Astrocyte (in vitro differentiated cells and primary cell): ENCODE measurements at regions not wholly inside any gene's neighbourhood (a gene's known extent, or its start where the extent isn't known, plus 50 kb on each side); places are given as distances from the start of the nearest gene placed in this dataset.
A peak's percentile ranks its signal among the peaks of the same experiment; 100 is the strongest.

Source experiments
- DNase-seq: peaks from one replicate; pipeline ENCODE4 v3.0.0-alpha.2; 2010; ENCODE audit warnings: low read depth
- FAIRE-seq: peaks from 2 replicates; lab custom pipeline; 2011; peaks lifted over from hg19 to GRCh38; lab: Jason Lieb, UNC
- H2AFZ ChIP-seq: 2 replicates; pipeline ENCODE4 v1.6.0; 2012; ENCODE audit warnings: low read depth, low read length, inconsistent platforms
- H3K27ac ChIP-seq: 2 replicates; pipeline ENCODE4 v1.5.1; 2011; ENCODE audit warnings: low read depth, low read length, inconsistent platforms
- H3K27me3 ChIP-seq: 2 replicates; pipeline ENCODE4 v1.6.0; 2011; ENCODE audit warnings: low read length, inconsistent platforms; ENCODE audit not compliant: insufficient read depth
- H3K36me3 ChIP-seq: 2 replicates; pipeline ENCODE4 v1.5.1; 2011; ENCODE audit warnings: low read length, inconsistent platforms; ENCODE audit not compliant: insufficient read depth
- H3K4me1 ChIP-seq: 2 replicates; pipeline ENCODE4 v1.5.1; 2011; ENCODE audit warnings: low read length, inconsistent platforms; ENCODE audit not compliant: insufficient read depth
- H3K4me2 ChIP-seq: 2 replicates; pipeline ENCODE4 v1.6.0; 2012; ENCODE audit warnings: low read length, inconsistent platforms
- H3K4me3 ChIP-seq: 2 replicates; pipeline ENCODE4 v1.5.1; 2011; ENCODE audit warnings: low read depth, mild to moderate bottlenecking, low read length, inconsistent platforms; ENCODE audit not compliant: insufficient read depth
- H3K79me2 ChIP-seq: 2 replicates; pipeline ENCODE4 v1.6.0; 2012; ENCODE audit warnings: mild to moderate bottlenecking, low read length, inconsistent platforms; ENCODE audit not compliant: insufficient read depth
- H3K9ac ChIP-seq: 2 replicates; pipeline ENCODE4 v1.6.0; 2012; ENCODE audit warnings: mild to moderate bottlenecking, low read length, inconsistent platforms
- H3K9me3 ChIP-seq: 2 replicates; pipeline ENCODE4 v1.5.1; 2012; ENCODE audit warnings: low read depth, mild to moderate bottlenecking, low read length, inconsistent platforms; ENCODE audit not compliant: insufficient read depth
- H4K20me1 ChIP-seq: 2 replicates; pipeline ENCODE4 v1.6.0; 2012; ENCODE audit warnings: low read length, inconsistent platforms; ENCODE audit not compliant: insufficient read depth
- H3K27ac Mint-ChIP-seq: one replicate; pipeline ENCODE4 v1.8.0; 2021; ENCODE audit warnings: mild to moderate bottlenecking, mixed read lengths; ENCODE audit not compliant: unreplicated experiment
- H3K27me3 Mint-ChIP-seq: one replicate; pipeline ENCODE4 v1.8.0; 2021; ENCODE audit warnings: low read depth, mixed read lengths; ENCODE audit not compliant: unreplicated experiment
- H3K36me3 Mint-ChIP-seq: one replicate; pipeline ENCODE4 v1.8.0; 2021; ENCODE audit warnings: low read depth, mixed read lengths; ENCODE audit not compliant: unreplicated experiment
- H3K4me1 Mint-ChIP-seq: one replicate; pipeline ENCODE4 v1.8.0; 2021; ENCODE audit warnings: low read depth, mixed read lengths; ENCODE audit not compliant: unreplicated experiment
- H3K4me3 Mint-ChIP-seq: one replicate; pipeline ENCODE4 v1.8.0; 2021; ENCODE audit warnings: mild to moderate bottlenecking, moderate library complexity, mixed read lengths; ENCODE audit not compliant: unreplicated experiment
- H3K9me3 Mint-ChIP-seq: one replicate; pipeline ENCODE4 v1.8.0; 2021; ENCODE audit warnings: mild to moderate bottlenecking, mixed read lengths; ENCODE audit not compliant: unreplicated experiment
- CTCF ChIP-seq: IDR thresholded peaks from 2 replicates; pipeline ENCODE4 v1.5.1; 2011; ENCODE audit warnings: low read depth, mild to moderate bottlenecking, inconsistent platforms, low read length, moderate library complexity; ENCODE audit not compliant: insufficient read depth
- EZH2 ChIP-seq: IDR thresholded peaks from 2 replicates; pipeline ENCODE4 v1.6.1; 2012; ENCODE audit warnings: mild to moderate bottlenecking, low read length, inconsistent platforms; ENCODE audit not compliant: insufficient read depth

GRCh38 chr7:157481389-157481788, 144.6 kb downstream of the DNAJB6 start:
- Histone ChIP-seq H3K4me3 (no peak overlapping the region), H3K4me1 (no peaks in the 10 kb centered on the region), H3K27ac (no peak overlapping the region), H3K9me3 (peaks cover 8% of the 10 kb centered on the region), H3K79me2 (no peaks in the 10 kb centered on the region), H3K36me3 (no peaks in the 10 kb centered on the region), H3K9ac (no peak overlapping the region), H3K4me2 (no peak overlapping the region), H3K27me3 (no peaks in the 10 kb centered on the region), H4K20me1 (no peaks in the 10 kb centered on the region), H2AFZ (no peak overlapping the region)
- DNase-seq: no peak
- Mint-ChIP-seq H3K9me3 (peaks cover 15% of the 10 kb centered on the region), H3K27me3 (no peaks in the 10 kb centered on the region), H3K4me3 (no peak overlapping the region), H3K36me3 (no peaks in the 10 kb centered on the region), H3K27ac (no peak overlapping the region), H3K4me1 (no peaks in the 10 kb centered on the region)
- FAIRE-seq: no peak
- no peak for TF ChIP-seq CTCF
- TF ChIP-seq EZH2: no peak

GRCh38 chr7:157482025-157482424, 145.2 kb downstream of the DNAJB6 start:
- no peak overlapping the region for H3K27ac Mint-ChIP-seq
- H3K9me3 Mint-ChIP-seq: peaks cover 17% of the 10 kb centered on the region
- no peaks in the 10 kb centered on the region for H3K4me1 ChIP-seq
- H3K79me2 ChIP-seq: no peaks in the 10 kb centered on the region
- H3K4me3 ChIP-seq: no peak overlapping the region
- H3K27me3 ChIP-seq: no peaks in the 10 kb centered on the region
- DNase-seq (no peak), FAIRE-seq (peak; percentile 74)
- H3K9me3 ChIP-seq: peaks cover 8% of the 10 kb centered on the region
- H3K36me3 ChIP-seq: no peaks in the 10 kb centered on the region
- H3K27ac ChIP-seq: no peak overlapping the region
- H4K20me1 ChIP-seq: no peaks in the 10 kb centered on the region
- TF ChIP-seq EZH2: no peak
- TF ChIP-seq CTCF: no peak
- no peaks in the 10 kb centered on the region for H3K36me3 Mint-ChIP-seq
- H3K4me2 ChIP-seq: no peak overlapping the region
- H3K4me3 Mint-ChIP-seq: no peak overlapping the region
- no peak overlapping the region for H3K9ac ChIP-seq
- no peak overlapping the region for H2AFZ ChIP-seq
- no peaks in the 10 kb centered on the region for H3K4me1 Mint-ChIP-seq
- no peaks in the 10 kb centered on the region for H3K27me3 Mint-ChIP-seq

GRCh38 chr7:157482517-157483087, 145.8 kb downstream of the DNAJB6 start:
- Mint-ChIP-seq H3K27me3 (no peaks in the 10 kb centered on the region), H3K36me3 (no peaks in the 10 kb centered on the region)

More at GRCh38 chr7:157482517-157483087, 145.8 kb downstream of the DNAJB6 start:
- peaks cover 8% of the 10 kb centered on the region for H3K9me3 ChIP-seq
- H3K4me3 ChIP-seq: no peak overlapping the region
- H3K4me1 ChIP-seq: no peaks in the 10 kb centered on the region
- FAIRE-seq: no peak
- no peak overlapping the region for H3K27ac ChIP-seq
- H3K79me2 ChIP-seq: no peaks in the 10 kb centered on the region
- H3K27me3 ChIP-seq: no peaks in the 10 kb centered on the region
- H4K20me1 ChIP-seq: no peaks in the 10 kb centered on the region
- H3K27ac Mint-ChIP-seq: no peak overlapping the region
- H3K9me3 Mint-ChIP-seq: peaks cover 15% of the 10 kb centered on the region
- H3K4me1 Mint-ChIP-seq: no peaks in the 10 kb centered on the region
- no peak overlapping the region for H3K4me2 ChIP-seq
- no peak for DNase-seq
- TF ChIP-seq EZH2: no peak
- TF ChIP-seq CTCF: no peak
- H3K4me3 Mint-ChIP-seq: no peak overlapping the region
- H2AFZ ChIP-seq: no peak overlapping the region
- H3K36me3 ChIP-seq: no peaks in the 10 kb centered on the region
- H3K9ac ChIP-seq: no peak overlapping the region
